ENCODE measurements at regions not wholly inside any gene's neighbourhood (a gene's known extent, or its start where the extent isn't known, plus 50 kb on each side); places are given as distances from the start of the nearest gene placed in this dataset.
"Not testable (repeated sequence)": the region's sequence is repeated elsewhere in the genome, so short reads cannot be mapped to it uniquely, and the experiment has no call there.

GRCh38 chr3:177609613-177610012 lies 412.3 kb upstream of the TBL1XR1 start:
- DNase-seq = no peak

- DNase-seq = no peak
These were observed 413.0 kb upstream of the TBL1XR1 start for GRCh38 chr3:177610262-177610661.

DNA sequence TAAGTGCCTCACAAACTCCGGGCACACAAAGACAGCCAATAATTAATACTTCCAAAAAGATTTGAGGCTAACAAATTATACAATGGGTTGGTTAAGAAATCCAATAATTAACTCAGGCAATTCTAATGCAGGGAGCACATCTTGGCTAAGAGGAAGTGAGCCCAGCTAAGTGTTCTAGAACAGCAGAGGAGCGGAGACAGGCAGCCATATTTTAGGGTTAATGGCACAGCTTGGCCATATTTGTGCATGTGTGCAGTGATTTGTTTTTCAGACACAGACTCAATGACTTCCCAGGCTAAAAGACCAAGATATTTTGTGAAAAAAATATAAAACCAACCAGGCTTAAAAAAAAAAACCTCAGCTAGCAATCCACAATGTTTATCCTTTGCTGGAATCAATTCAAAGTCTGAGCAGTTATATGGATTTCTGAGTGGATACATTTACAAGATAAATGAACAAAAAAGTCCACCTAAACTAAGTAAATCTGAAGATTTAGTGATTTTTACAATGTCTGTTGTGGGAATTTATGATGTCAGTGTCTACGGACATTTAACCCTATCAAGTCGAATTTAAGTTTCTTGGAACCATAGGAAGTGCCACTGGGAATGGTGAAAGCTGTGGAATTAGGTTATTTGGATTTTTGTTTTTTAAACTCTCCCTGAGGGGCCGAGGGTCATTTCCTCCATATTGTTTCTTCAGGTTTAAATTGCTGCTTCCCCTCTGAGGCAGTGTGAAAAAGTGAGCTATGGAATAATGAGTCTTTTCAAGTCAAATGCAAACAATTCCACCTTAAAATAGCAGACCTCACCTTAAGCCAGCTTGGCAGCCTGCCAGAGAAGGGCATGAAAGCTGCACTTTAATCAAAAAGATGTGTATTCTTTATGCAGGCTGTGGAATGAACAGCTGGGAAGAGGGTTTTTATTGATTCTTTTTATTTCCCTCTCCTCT lies 413.7 kb upstream of the TBL1XR1 start:
- no peak for DNase-seq

GRCh38 chr3:177611752-177612334 lies 414.6 kb upstream of the TBL1XR1 start:
- DNase-seq = no peak

GRCh38 chr3:177613901-177614300 lies 416.6 kb upstream of the TBL1XR1 start:
- no peak for DNase-seq

- no peak for DNase-seq
These were observed 417.7 kb upstream of the TBL1XR1 start for GRCh38 chr3:177615015-177615414.

DNA sequence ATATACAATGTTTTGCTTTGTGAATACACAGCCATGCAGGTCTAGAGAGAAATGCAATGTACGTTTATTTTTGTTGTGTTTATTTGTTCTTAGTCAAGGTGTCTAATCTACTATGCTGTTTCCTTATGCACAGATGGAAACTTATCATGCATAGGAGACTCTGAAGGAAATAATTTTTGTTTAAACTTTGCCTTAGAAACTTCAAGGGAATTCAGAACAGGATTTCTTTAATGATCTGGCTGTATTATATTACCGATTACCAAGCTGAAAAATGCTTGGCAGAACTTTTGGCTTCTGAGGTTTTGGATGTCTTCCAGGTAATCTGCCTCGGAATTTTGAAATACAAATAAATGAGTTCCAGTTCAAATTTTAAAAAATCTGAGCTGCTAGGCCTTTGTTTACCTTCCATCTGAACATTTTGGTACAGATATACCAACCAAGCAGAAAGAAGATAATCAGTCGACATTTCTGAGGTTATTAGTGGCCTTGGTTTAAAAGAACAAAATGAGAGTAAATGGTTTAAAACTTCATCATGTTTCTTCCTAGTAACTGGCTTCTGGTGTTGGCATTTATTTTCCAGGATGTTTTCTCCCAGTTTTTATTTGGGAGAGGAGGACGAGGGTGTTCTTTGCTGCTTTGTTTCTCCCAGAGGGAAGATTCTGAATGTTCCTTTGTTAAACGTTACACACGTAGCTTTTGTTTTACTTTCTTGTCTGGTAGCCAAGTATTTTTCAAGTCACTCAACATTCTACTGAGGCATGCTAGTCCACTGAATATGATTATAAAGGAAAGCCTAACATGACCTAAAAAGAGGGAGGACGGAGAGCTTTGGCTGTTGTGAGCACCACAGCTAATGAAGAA lies 421.8 kb upstream of the TBL1XR1 start:
- DNase-seq = no peak

DNA sequence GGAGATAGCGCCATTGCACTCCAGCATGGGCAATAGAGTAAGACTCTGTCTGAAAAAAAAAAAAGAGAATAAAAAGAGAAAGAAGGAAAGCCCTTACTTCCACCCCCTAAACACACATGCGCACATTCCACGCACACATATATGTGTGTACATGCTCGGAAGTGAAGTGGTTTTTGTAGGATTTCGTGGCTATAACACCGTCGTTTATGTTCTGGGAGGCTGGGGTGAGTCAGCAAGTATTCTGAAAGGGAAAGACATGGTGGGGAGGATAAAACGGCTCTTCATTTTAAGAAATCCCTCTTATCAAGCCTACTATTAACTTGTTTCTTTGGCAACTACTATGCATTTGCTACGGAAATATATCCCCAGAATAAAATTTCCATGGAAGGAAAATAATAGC lies 422.8 kb upstream of the TBL1XR1 start:
- no peak for DNase-seq

DNA sequence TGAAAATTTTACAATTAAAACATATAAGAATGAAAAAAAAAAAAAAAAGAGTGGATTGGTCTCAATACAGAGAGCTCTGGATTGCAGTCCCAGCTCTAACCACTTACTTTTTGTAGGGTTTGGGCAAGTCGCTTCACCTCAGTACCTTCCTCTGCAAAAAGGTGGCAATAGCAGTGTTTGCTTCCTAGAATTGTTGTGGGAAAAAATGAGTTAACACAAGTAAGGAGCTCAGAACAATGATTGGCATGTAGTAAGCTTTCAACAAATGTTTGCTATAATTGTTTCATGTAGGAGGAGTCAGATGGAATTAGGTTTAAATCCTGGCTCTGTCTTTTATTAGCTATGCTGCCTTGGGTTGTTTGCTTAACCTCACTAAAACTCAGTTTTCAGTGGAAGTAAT lies 425.2 kb upstream of the TBL1XR1 start:
- DNase-seq = no peak

GRCh38 chr3:177622982-177623617 lies 425.8 kb upstream of the TBL1XR1 start:
- no peak for DNase-seq

GRCh38 chr3:177624528-177625495 lies 427.5 kb upstream of the TBL1XR1 start:
- no peak for DNase-seq

- DNase-seq = no peak
These were observed 428.8 kb upstream of the TBL1XR1 start for GRCh38 chr3:177626045-177626444.

- not testable (repeated sequence) for DNase-seq
These were observed 430.9 kb upstream of the TBL1XR1 start for GRCh38 chr3:177628095-177628719.

GRCh38 chr3:177629276-177629675 lies 432.0 kb upstream of the TBL1XR1 start:
- DNase-seq = no peak

DNA sequence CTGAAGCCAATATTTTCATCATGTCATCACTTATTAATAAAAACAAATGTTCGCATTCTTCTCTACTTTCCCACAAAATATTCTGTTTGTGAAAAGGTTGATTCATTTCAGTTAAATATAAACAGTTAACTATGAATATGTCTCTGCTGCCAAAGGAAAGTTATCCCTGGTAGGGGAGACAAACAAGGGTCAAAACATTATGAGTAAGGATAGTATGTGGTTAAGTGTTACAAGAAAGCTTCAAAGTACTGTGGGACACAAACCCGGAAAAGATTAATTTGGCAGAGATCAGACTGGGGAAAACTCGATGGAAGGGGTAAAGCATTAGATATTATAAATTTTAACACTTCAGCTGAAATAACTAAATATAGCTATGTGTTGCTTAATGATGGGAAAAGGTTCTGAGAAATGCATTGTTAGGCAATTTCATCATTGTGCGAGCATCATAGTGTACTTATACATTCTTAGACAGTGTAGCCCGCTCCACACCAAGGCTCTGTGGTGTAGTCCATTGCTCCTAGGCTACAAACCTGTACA lies 436.5 kb upstream of the TBL1XR1 start:
- DNase-seq = no peak

GRCh38 chr3:177635601-177636106 lies 438.4 kb upstream of the TBL1XR1 start:
- DNase-seq = not testable (repeated sequence)

DNA sequence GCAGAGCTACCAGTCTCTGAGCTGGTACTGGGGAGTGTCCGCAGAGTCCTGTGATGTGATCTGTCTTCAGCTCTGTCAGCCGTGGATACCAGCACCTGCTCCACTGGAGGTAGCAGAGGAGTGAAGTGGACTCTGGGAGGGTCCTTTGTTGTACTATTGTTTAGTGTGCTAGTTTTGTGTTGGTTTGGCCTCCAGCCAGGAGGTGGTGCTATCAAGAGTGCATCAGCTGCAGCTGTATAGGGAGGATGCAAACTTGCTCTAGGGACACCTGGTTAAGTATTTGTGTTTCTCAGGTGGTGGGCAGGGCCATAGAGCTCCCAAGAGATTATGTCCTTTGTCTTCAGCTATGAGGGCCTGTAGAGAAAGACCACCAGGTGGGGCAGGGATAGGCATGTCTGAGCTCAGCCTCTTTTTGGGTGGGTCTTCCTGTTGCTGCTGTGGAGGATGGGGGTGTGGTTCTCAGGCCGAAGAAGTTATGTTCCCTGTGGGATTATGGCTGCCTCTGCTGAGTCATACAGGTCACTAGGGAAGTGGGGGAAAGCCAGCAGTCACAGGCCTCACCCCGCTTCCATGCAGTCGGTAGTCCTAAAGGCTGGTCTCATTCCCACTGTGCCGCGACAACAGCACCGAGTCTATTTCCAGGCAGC lies 443.2 kb upstream of the TBL1XR1 start:
- DNase-seq = no peak

- no peak for DNase-seq
These were observed 443.9 kb upstream of the TBL1XR1 start for GRCh38 chr3:177641206-177641605.

DNA sequence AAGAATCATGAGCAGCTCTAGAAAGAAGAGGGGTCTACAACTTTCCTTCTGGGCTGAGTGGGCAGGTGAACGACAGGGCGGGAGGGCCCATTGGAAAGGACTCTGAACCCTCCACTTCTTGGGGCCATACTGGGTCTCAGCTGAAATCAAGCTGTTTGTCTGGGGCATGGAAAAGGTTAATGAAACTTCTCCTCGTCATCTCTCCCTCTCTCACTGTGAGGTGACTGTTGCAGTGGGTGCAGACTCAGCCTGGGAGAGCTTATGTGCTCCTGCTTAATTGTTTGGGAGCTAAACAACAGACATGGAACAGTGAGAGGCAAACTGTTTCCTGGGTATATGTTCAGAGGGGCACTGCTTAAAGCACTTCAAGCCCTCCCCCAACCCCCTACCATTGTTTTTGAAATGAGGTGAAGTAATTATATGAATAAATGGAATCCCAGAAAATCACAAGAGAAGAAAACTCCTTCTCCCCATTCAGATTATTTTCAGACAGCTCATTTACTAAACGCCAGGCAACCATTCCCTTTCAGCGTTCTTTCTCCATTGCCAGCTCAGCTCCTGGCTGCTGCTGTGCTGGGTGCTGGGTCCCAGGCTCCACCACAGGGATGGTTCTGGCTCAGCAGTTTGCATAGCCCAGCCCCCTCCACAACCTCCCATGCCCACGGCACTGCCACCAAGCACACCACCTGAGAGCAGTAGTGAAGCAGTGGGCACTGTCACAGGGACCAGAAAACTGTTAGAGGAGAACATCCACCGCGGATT lies 444.9 kb upstream of the TBL1XR1 start:
- DNase-seq = no peak

Data from stimulated activated CD4-positive, alpha-beta T cell treated with anti-CD3 and anti-CD28 coated beads, Interleukin-4, amount 100 ng/mL, for 4 hours (primary cell).